ENCODE measurements at regions not wholly inside any gene's neighbourhood (a gene's known extent, or its start where the extent isn't known, plus 50 kb on each side); places are given as distances from the start of the nearest gene placed in this dataset.

GRCh38 chr5:155293605-155294178 is 280.1 kb downstream of the KIF4B start:
- DNase-seq (ENCODE audit: low read depth), result no peak
- TF ChIP-seq CTCF (IDR thresholded peaks at IDR 0.05; ENCODE audit: control insufficient read depth, extremely low read depth, insufficient read depth), result no peak
- no peak overlapping the region for H3K4me3 ChIP-seq (ENCODE audit: low read depth, low read length)

- DNase-seq (ENCODE audit: low read depth), result no peak
- TF ChIP-seq CTCF (IDR thresholded peaks at IDR 0.05; ENCODE audit: control insufficient read depth, extremely low read depth, insufficient read depth), result no peak
Measured at GRCh38 chr5:155295111-155295510, 281.6 kb downstream of the KIF4B start.

GRCh38 chr5:155299386-155300005 is 285.9 kb downstream of the KIF4B start:
- no peak overlapping the region for H3K4me3 ChIP-seq (ENCODE audit: low read depth, low read length)
- DNase-seq (ENCODE audit: low read depth), result no peak
- no peak for TF ChIP-seq CTCF (IDR thresholded peaks at IDR 0.05; ENCODE audit: control insufficient read depth, extremely low read depth, insufficient read depth)

More at GRCh38 chr5:155295111-155295510, 281.6 kb downstream of the KIF4B start:
- H3K4me3 ChIP-seq (ENCODE audit: low read depth, low read length), result no peak overlapping the region

- H3K4me3 ChIP-seq (ENCODE audit: low read depth, low read length), result no peak overlapping the region
- no peak for TF ChIP-seq CTCF (IDR thresholded peaks at IDR 0.05; ENCODE audit: control insufficient read depth, extremely low read depth, insufficient read depth)
- no peak for DNase-seq (ENCODE audit: low read depth)
Measured at GRCh38 chr5:155303120-155303519, 289.6 kb downstream of the KIF4B start.

GRCh38 chr5:155307229-155307628 is 293.7 kb downstream of the KIF4B start:
- TF ChIP-seq CTCF (IDR thresholded peaks at IDR 0.05; ENCODE audit: control insufficient read depth, extremely low read depth, insufficient read depth), result no peak
- no peak for DNase-seq (ENCODE audit: low read depth)
- no peak overlapping the region for H3K4me3 ChIP-seq (ENCODE audit: low read depth, low read length)

GRCh38 chr5:155308289-155308688 is 294.7 kb downstream of the KIF4B start:
- no peak overlapping the region for H3K4me3 ChIP-seq (ENCODE audit: low read depth, low read length)
- no peak for DNase-seq (ENCODE audit: low read depth)
- no peak for TF ChIP-seq CTCF (IDR thresholded peaks at IDR 0.05; ENCODE audit: control insufficient read depth, extremely low read depth, insufficient read depth)

Measured in LNCaP clone FGC (cell line).